ENCODE measurements at regions not wholly inside any gene's neighbourhood (a gene's known extent, or its start where the extent isn't known, plus 50 kb on each side); places are given as distances from the start of the nearest gene placed in this dataset.

GRCh38 chr2:192245329-192245728, 50.6 kb upstream of the TMEFF2 start:
- Histone ChIP-seq H3K23me2 (ENCODE audit: low read depth, low read length) (no peaks in the 10 kb centered on the region), H3K14ac (ENCODE audit: insufficient read length) (no peak overlapping the region), H3K9me3 (ENCODE audit: insufficient read depth in 2 of 2, low read depth in 1 of 2, low read length in 1 of 2) (no peaks in the 10 kb centered on the region), H4K20me1 (replicated peaks in 1 of 2; ENCODE audit: control insufficient read depth in 1 of 2, insufficient read depth in 2 of 2, low read length in 2 of 2) (no peaks in the 10 kb centered on the region), H2AFZ (ENCODE audit: low read length) (no peak overlapping the region), H3K27ac (ENCODE audit: low read depth, low read length) (no peak overlapping the region), H3K79me2 (ENCODE audit: control insufficient read depth in 1 of 2, insufficient read depth in 2 of 2, low read length in 2 of 2) (no peaks in the 10 kb centered on the region), H2BK15ac (ENCODE audit: low read length) (no peak overlapping the region), H3K4ac (replicated peaks; ENCODE audit: insufficient read length, low read depth, low read length) (no peak overlapping the region), H4K8ac (ENCODE audit: extremely low read depth, insufficient read depth, low read length) (no peak overlapping the region), H3K56ac (replicated peaks; ENCODE audit: insufficient read length, low read depth, low read length) (no peak overlapping the region), H2BK120ac (replicated peaks; ENCODE audit: low read depth, low read length) (no peak overlapping the region), H3K4me1 (replicated peaks in 1 of 4; ENCODE audit: control insufficient read depth in 3 of 4, insufficient read depth in 4 of 4, low read length in 3 of 4) (no peaks in the 10 kb centered on the region), H2BK5ac (ENCODE audit: low read depth, low read length) (no peak overlapping the region), H3K18ac (ENCODE audit: extremely low read depth, low read length) (no peak overlapping the region), H3K36me3 (ENCODE audit: control insufficient read depth in 2 of 4, insufficient read depth in 4 of 4, low read length in 3 of 4) (no peaks in the 10 kb centered on the region), H4K91ac (replicated peaks; ENCODE audit: insufficient read length, low read length) (no peak overlapping the region), H3K4me3 (ENCODE audit: extremely low read depth in 1 of 4, insufficient read depth in 2 of 4, low read depth in 3 of 4, low read length in 4 of 4) (no peak overlapping the region), H4K5ac (ENCODE audit: insufficient read length, low read depth, low read length) (no peak overlapping the region), H2BK20ac (ENCODE audit: low read length) (no peak overlapping the region), H3K79me1 (ENCODE audit: low read depth, low read length) (no peaks in the 10 kb centered on the region), H3K23ac (ENCODE audit: insufficient read length) (no peak overlapping the region), H3K4me2 (ENCODE audit: insufficient read depth in 1 of 2, low read depth in 2 of 2, low read length in 2 of 2) (no peak overlapping the region), H2BK12ac (ENCODE audit: low read depth, low read length) (no peak overlapping the region), H3K9ac (replicated peaks in 1 of 4; ENCODE audit: extremely low read depth in 1 of 4, low read depth in 3 of 4, low read length in 3 of 4) (no peak overlapping the region), H3K27me3 (replicated peaks in 1 of 4; ENCODE audit: control insufficient read depth in 3 of 4, extremely low read depth in 1 of 4, insufficient read depth in 3 of 4, low read length in 3 of 4) (no peaks in the 10 kb centered on the region), H2AK5ac (ENCODE audit: low read depth, low read length) (no peak overlapping the region)
- DNase-seq (ENCODE audit: low read depth in 1 of 2, low spot score in 2 of 2) (no peak), FAIRE-seq (no peak)
- WGBS, 2 experiments (ENCODE audit: extremely low coverage in 1 of 2, insufficient coverage in 1 of 2, insufficient read length in 1 of 2, insufficient replicate concordance in 2 of 2, low coverage in 1 of 2, low lambda C conversion rate in 2 of 2, missing lambda C conversion rate in 1 of 2), result 89% methylated on average over 3 of the region's 3 CpGs; no CpG with 5 or more reads in 1 of the 2 experiments
- CTCF ChIA-PET (ENCODE audit: partially characterized antibody), result interaction anchor here (1.0 to 1.6 kb wide), 3 partner anchors 18 to 83 kb away, joined by 3 to 5 read pairs (median 3); partner anchors contain the start of gene TMEFF2
- POLR2A ChIA-PET (ENCODE audit: partially characterized antibody), result no interaction called here
- TF ChIP-seq HDAC2 (IDR thresholded peaks at IDR 0.05; ENCODE audit: borderline replicate concordance in 1 of 2, low read depth in 2 of 2, low read length in 2 of 2) (no peak), KDM4A (IDR thresholded peaks at IDR 0.05; ENCODE audit: low read depth, low read length, severe bottlenecking) (no peak), GTF2F1 (IDR thresholded peaks at IDR 0.05; ENCODE audit: borderline replicate concordance, low read depth, low read length) (no peak), CHD2 (IDR thresholded peaks at IDR 0.05; ENCODE audit: low read length) (no peak), USF2 (IDR thresholded peaks at IDR 0.05; ENCODE audit: low read length) (no peak), YY1 (IDR thresholded peaks at IDR 0.05; ENCODE audit: low read depth, low read length) (no peak), RAD21 (IDR thresholded peaks at IDR 0.05 in 1 of 2, conservative IDR thresholded peaks at IDR 0.05 in 1 of 2; ENCODE audit: low read depth in 2 of 2, low read length in 2 of 2) (no peak), CEBPB (IDR thresholded peaks at IDR 0.05; ENCODE audit: low read depth, low read length) (no peak), EZH2 (IDR thresholded peaks at IDR 0.05; ENCODE audit: low read depth, low read length, severe bottlenecking) (no peak), POLR2AphosphoS5 (IDR thresholded peaks at IDR 0.05; ENCODE audit: low read depth, low read length) (no peak), POU5F1 (IDR thresholded peaks at IDR 0.05; ENCODE audit: low read depth, low read length) (no peak), SP4 (IDR thresholded peaks at IDR 0.05; ENCODE audit: low read length) (no peak)
